Type B pancreatic cell (in vitro differentiated cells): ENCODE measurements at regions not wholly inside any gene's neighbourhood (a gene's known extent, or its start where the extent isn't known, plus 50 kb on each side); places are given as distances from the start of the nearest gene placed in this dataset.
"Not testable (repeated sequence)": the region's sequence is repeated elsewhere in the genome, so short reads cannot be mapped to it uniquely, and the experiment has no call there.

Experiments used
- DNase-seq: peaks from one replicate; pipeline ENCODE4 v3.0.0; 2021; ENCODE audit warnings: mixed read lengths; ENCODE audit not compliant: unreplicated experiment; ENCODE audit errors: extremely low spot score
- H3K27ac Mint-ChIP-seq: 2 replicates; pipeline ENCODE4 v1.8.0; 2021; ENCODE audit warnings: mild to moderate bottlenecking, mixed read lengths
- H3K27me3 Mint-ChIP-seq: 2 replicates; pipeline ENCODE4 v1.8.0; 2021; ENCODE audit warnings: mixed read lengths
- H3K36me3 Mint-ChIP-seq: 2 replicates; pipeline ENCODE4 v1.8.0; 2021; ENCODE audit warnings: mixed read lengths
- H3K4me1 Mint-ChIP-seq: one replicate; pipeline ENCODE4 v1.8.0; 2021; ENCODE audit warnings: mixed read lengths; ENCODE audit not compliant: unreplicated experiment
- H3K4me3 Mint-ChIP-seq: 2 replicates; pipeline ENCODE4 v1.8.0; 2021; ENCODE audit warnings: mild to moderate bottlenecking, mixed read lengths
- H3K9me3 Mint-ChIP-seq: 2 replicates; pipeline ENCODE4 v1.8.0; 2021; ENCODE audit warnings: mixed read lengths
- CTCF ChIP-seq: fragments of 200-600 bp; sonication (generic); conservative IDR thresholded peaks from 2 replicates; pipeline ENCODE4 v1.5.0; 2021; ENCODE audit warnings: antibody characterized with exemption, mild to moderate bottlenecking

DNA sequence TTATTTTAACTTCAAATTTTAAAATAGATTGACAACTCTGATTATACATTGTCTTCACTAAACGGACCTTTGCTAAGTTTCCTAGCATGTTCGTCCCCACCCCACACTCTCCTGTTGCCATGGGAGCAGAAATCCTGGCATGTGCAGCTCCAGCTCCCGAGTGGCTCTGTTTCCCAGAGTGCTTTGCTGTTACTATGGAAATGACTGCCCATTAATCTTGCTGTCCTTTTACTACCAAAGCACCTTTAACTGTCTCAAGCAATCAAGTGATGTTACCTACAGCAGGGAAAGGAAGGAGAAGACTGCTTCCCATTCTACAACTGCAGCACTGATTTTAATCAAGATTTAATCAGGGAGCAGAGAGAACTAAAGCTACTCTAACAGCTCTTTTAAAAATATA, 212.0 kb upstream of the KIF2A start:
- no peak for DNase-seq
- no peaks in the 10 kb centered on the region for H3K9me3 Mint-ChIP-seq
- H3K4me3 Mint-ChIP-seq, result no peak overlapping the region
- no peaks in the 10 kb centered on the region for H3K27me3 Mint-ChIP-seq
- no peaks in the 10 kb centered on the region for H3K36me3 Mint-ChIP-seq
- no peak overlapping the region for H3K27ac Mint-ChIP-seq
- no peak for TF ChIP-seq CTCF
- peaks cover 6% of the 10 kb centered on the region for H3K4me1 Mint-ChIP-seq

- DNase-seq, result no peak
- no peaks in the 10 kb centered on the region for H3K36me3 Mint-ChIP-seq
- H3K27ac Mint-ChIP-seq, result no peak overlapping the region
- TF ChIP-seq CTCF, result no peak
- H3K9me3 Mint-ChIP-seq, result no peaks in the 10 kb centered on the region
- peaks cover 3% of the 10 kb centered on the region for H3K27me3 Mint-ChIP-seq
- H3K4me3 Mint-ChIP-seq, result no peak overlapping the region
- peaks cover 6% of the 10 kb centered on the region for H3K4me1 Mint-ChIP-seq
These were observed 208.6 kb upstream of the KIF2A start for GRCh38 chr5:62097361-62097760.

DNA sequence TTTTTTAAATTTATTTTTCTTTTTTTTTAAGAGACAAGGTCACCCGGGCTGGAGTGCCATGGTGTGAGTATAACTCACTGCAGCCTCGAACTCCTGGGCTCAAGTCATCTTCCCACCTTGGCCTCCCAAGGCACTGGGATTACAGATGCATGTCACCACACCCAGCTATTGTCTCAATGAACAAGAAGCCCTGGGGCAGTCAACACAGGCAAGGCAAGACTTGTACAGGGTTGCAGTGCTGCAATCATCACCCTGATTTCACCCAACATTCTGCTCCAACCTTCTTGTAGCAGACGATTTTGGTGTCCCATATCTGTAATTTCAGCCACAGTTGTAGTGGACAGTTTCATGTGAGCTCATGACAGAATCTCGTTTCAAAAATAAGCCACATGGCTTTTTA, 205.8 kb upstream of the KIF2A start:
- DNase-seq, result no peak
- no peaks in the 10 kb centered on the region for H3K36me3 Mint-ChIP-seq
- no peak overlapping the region for H3K4me3 Mint-ChIP-seq
- H3K27me3 Mint-ChIP-seq, result peaks cover 3% of the 10 kb centered on the region
- H3K9me3 Mint-ChIP-seq, result peaks cover 5% of the 10 kb centered on the region
- H3K4me1 Mint-ChIP-seq, result no peaks in the 10 kb centered on the region
- H3K27ac Mint-ChIP-seq, result no peak overlapping the region
- no peak for TF ChIP-seq CTCF

GRCh38 chr5:62103863-62104262, 202.1 kb upstream of the KIF2A start:
- not testable (repeated sequence) for H3K4me3 Mint-ChIP-seq, H3K27me3 Mint-ChIP-seq, H3K27ac Mint-ChIP-seq, H3K36me3 Mint-ChIP-seq, H3K9me3 Mint-ChIP-seq, DNase-seq, H3K4me1 Mint-ChIP-seq

DNA sequence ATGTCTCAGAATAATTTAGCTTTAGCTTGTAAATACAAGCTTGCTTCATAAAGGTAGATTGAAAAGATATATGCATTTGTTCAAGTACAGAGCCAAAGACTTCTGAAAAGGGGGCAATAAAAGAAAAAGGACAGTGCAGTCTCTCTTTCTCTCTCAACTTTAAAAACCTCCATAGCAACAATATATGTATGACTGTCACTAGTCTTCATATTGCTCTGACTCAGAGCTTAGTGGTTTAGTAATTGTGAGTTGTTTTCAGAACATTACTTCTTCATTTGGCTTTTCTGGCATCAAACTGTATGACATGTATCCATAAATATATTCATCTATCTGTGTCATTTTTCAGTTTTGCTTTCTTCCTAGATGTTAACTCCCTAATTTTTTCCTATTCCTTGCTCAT, 194.6 kb upstream of the KIF2A start:
- no peak for TF ChIP-seq CTCF
- H3K27me3 Mint-ChIP-seq, result peaks cover 17% of the 10 kb centered on the region
- no peaks in the 10 kb centered on the region for H3K4me1 Mint-ChIP-seq
- H3K4me3 Mint-ChIP-seq, result no peak overlapping the region
- no peak for DNase-seq
- no peak overlapping the region for H3K27ac Mint-ChIP-seq
- no peaks in the 10 kb centered on the region for H3K36me3 Mint-ChIP-seq
- H3K9me3 Mint-ChIP-seq, result no peaks in the 10 kb centered on the region

- H3K27ac Mint-ChIP-seq, result no peak overlapping the region
- no peak for TF ChIP-seq CTCF
- no peak for DNase-seq
- no peaks in the 10 kb centered on the region for H3K9me3 Mint-ChIP-seq
- no peaks in the 10 kb centered on the region for H3K36me3 Mint-ChIP-seq
- peaks cover 20% of the 10 kb centered on the region for H3K27me3 Mint-ChIP-seq
- no peak overlapping the region for H3K4me3 Mint-ChIP-seq
- H3K4me1 Mint-ChIP-seq, result no peaks in the 10 kb centered on the region
These were observed 193.2 kb upstream of the KIF2A start for GRCh38 chr5:62112689-62113228.
